H1 (cell line): ENCODE measurements at regions not wholly inside any gene's neighbourhood (a gene's known extent, or its start where the extent isn't known, plus 50 kb on each side); places are given as distances from the start of the nearest gene placed in this dataset.

Experiments
- CTCF ChIA-PET: fragments of 300-600 bp; sonication (Branson Sonifier 250); formaldehyde crosslinking; loops from one replicate; lab custom pipeline; 2021; ENCODE audit not compliant: partially characterized antibody; lab: Charles Lee
- POLR2A ChIA-PET: fragments of 300-600 bp; sonication (Branson Sonifier 250); formaldehyde crosslinking; loops from one replicate; lab custom pipeline; 2021; ENCODE audit warnings: inconsistent platforms; ENCODE audit not compliant: partially characterized antibody; lab: Charles Lee
- DNase-seq, 2 experiments: peaks; one replicate each; pipeline versions ENCODE4 v3.0.0 to v3.0.0-alpha.2; 2010 to 2022; ENCODE audit warnings: low spot score in 2 of 2, low read depth in 1 of 2, mixed read lengths in 1 of 2
- FAIRE-seq: peaks from 2 replicates; lab custom pipeline; 2011; peaks lifted over from hg19 to GRCh38; lab: Jason Lieb, UNC
- H2AFZ ChIP-seq: 2 replicates; pipeline ENCODE4 v1.8.1; 2012; ENCODE audit warnings: low read length, inconsistent platforms
- H2AK5ac ChIP-seq: 2 replicates; pipeline ENCODE4 v1.6.1; 2013; ENCODE audit warnings: low read depth, low read length
- H2BK120ac ChIP-seq: replicated peaks from 2 replicates; pipeline ENCODE3; 2013; ENCODE audit warnings: low read depth, low read length, inconsistent platforms
- H2BK12ac ChIP-seq: 2 replicates; pipeline ENCODE4 v1.6.1; 2013; ENCODE audit warnings: low read depth, low read length
- H2BK15ac ChIP-seq: 2 replicates; pipeline ENCODE4 v1.6.1; 2013; ENCODE audit warnings: low read length
- H2BK20ac ChIP-seq: 2 replicates; pipeline ENCODE4 v1.6.1; 2013; ENCODE audit warnings: low read length
- H2BK5ac ChIP-seq: 2 replicates; pipeline ENCODE4 v1.6.1; 2013; ENCODE audit warnings: low read depth, low read length
- H3K14ac ChIP-seq: 2 replicates; pipeline ENCODE4 v1.6.1; 2013; ENCODE audit warnings: inconsistent platforms; ENCODE audit not compliant: insufficient read length
- H3K18ac ChIP-seq: 2 replicates; pipeline ENCODE4 v1.6.1; 2013; ENCODE audit warnings: low read length; ENCODE audit errors: extremely low read depth
- H3K23ac ChIP-seq: 2 replicates; pipeline ENCODE4 v1.6.1; 2013; ENCODE audit warnings: inconsistent platforms; ENCODE audit not compliant: insufficient read length
- H3K23me2 ChIP-seq: 2 replicates; pipeline ENCODE4 v1.6.1; 2013; ENCODE audit warnings: low read depth, low read length
- H3K27ac ChIP-seq: 2 replicates; pipeline ENCODE4 v1.6.1; 2011; ENCODE audit warnings: low read depth, low read length, inconsistent platforms
- H3K27me3 ChIP-seq, 4 experiments: replicated peaks in 1 of 4; 1 replicate in 1 of 4; 2 replicates in 3 of 4; pipeline versions ENCODE4 v1.6.1 to v1.8.1; 2011 to 2013; ENCODE audit warnings: low read length in 3 of 4, mild to moderate bottlenecking in 3 of 4, inconsistent platforms in 2 of 4, mixed read lengths in 2 of 4, moderate library complexity in 1 of 4; ENCODE audit not compliant: control insufficient read depth in 3 of 4, insufficient read depth in 3 of 4; ENCODE audit errors: extremely low read depth in 1 of 4
- H3K36me3 ChIP-seq, 4 experiments: 2 replicates each; pipeline versions ENCODE4 v1.6.1 to v1.8.1; 2011 to 2013; ENCODE audit warnings: mild to moderate bottlenecking in 4 of 4, low read length in 3 of 4, moderate library complexity in 2 of 4, control low read depth in 1 of 4, inconsistent platforms in 1 of 4; ENCODE audit not compliant: insufficient read depth in 4 of 4, control insufficient read depth in 2 of 4
- H3K4ac ChIP-seq: replicated peaks from 2 replicates; pipeline ENCODE3; 2013; ENCODE audit warnings: low read length, low read depth, mixed read lengths, inconsistent platforms; ENCODE audit not compliant: insufficient read length
- H3K4me1 ChIP-seq, 4 experiments: replicated peaks in 1 of 4; 1 replicate in 1 of 4; 2 replicates in 3 of 4; pipeline versions ENCODE4 v1.6.1 to v1.8.1; 2011 to 2013; ENCODE audit warnings: low read length in 3 of 4, inconsistent platforms in 2 of 4, mixed read lengths in 1 of 4; ENCODE audit not compliant: insufficient read depth in 4 of 4, control insufficient read depth in 3 of 4
- H3K4me2 ChIP-seq, 2 experiments: 2 replicates each; pipeline versions ENCODE4 v1.6.1 to v1.8.1; 2011 to 2013; ENCODE audit warnings: low read depth in 2 of 2, low read length in 2 of 2, control low read depth in 1 of 2, inconsistent platforms in 1 of 2, mild to moderate bottlenecking in 1 of 2; ENCODE audit not compliant: insufficient read depth in 1 of 2
- H3K4me3 ChIP-seq, 4 experiments: fragments of 200-600, 300-600 bp in 1 of 4; sonication (generic), shearing (Covaris generic), sonication (Bioruptor Twin) in 1 of 4; 2 replicates each; pipeline versions ENCODE4 v1.5.1 to v1.8.1; 2011 to 2016; ENCODE audit warnings: low read length in 4 of 4, low read depth in 3 of 4, control low read depth in 2 of 4, inconsistent platforms in 2 of 4, mild to moderate bottlenecking in 2 of 4, mixed read lengths in 1 of 4, moderate library complexity in 1 of 4; ENCODE audit not compliant: insufficient read depth in 2 of 4; ENCODE audit errors: extremely low read depth in 1 of 4
- H3K56ac ChIP-seq: replicated peaks from 2 replicates; pipeline ENCODE3; 2013; ENCODE audit warnings: low read depth, mild to moderate bottlenecking, mixed read lengths, low read length, inconsistent platforms; ENCODE audit not compliant: insufficient read length
- H3K79me1 ChIP-seq: 2 replicates; pipeline ENCODE4 v1.6.1; 2013; ENCODE audit warnings: low read depth, low read length, control low read depth
- H3K79me2 ChIP-seq, 2 experiments: 2 replicates each; pipeline versions ENCODE4 v1.6.1 to v1.8.1; 2012 to 2013; ENCODE audit warnings: low read length in 2 of 2, mild to moderate bottlenecking in 2 of 2, inconsistent platforms in 1 of 2; ENCODE audit not compliant: insufficient read depth in 2 of 2, control insufficient read depth in 1 of 2
- H3K9ac ChIP-seq, 4 experiments: replicated peaks in 1 of 4; 1 replicate in 1 of 4; 2 replicates in 3 of 4; pipeline versions ENCODE4 v1.6.1 to v1.8.1; 2011 to 2013; ENCODE audit warnings: low read depth in 3 of 4, low read length in 3 of 4, control low read depth in 2 of 4, mild to moderate bottlenecking in 2 of 4, moderate library complexity in 2 of 4, inconsistent platforms in 1 of 4; ENCODE audit errors: extremely low read depth in 1 of 4
- H3K9me3 ChIP-seq, 2 experiments: 2 replicates each; pipeline versions ENCODE4 v1.6.1 to v1.8.1; 2012 to 2013; ENCODE audit warnings: mild to moderate bottlenecking in 2 of 2, moderate library complexity in 2 of 2, control low read depth in 1 of 2, inconsistent platforms in 1 of 2, low read depth in 1 of 2, low read length in 1 of 2, mixed read lengths in 1 of 2; ENCODE audit not compliant: insufficient read depth in 2 of 2
- H4K20me1 ChIP-seq, 2 experiments: replicated peaks in 1 of 2; 2 replicates each; pipeline versions ENCODE3 to v1.8.1; 2011 to 2013; ENCODE audit warnings: inconsistent platforms in 2 of 2, low read length in 2 of 2, mild to moderate bottlenecking in 1 of 2; ENCODE audit not compliant: insufficient read depth in 2 of 2, control insufficient read depth in 1 of 2
- H4K5ac ChIP-seq: 2 replicates; pipeline ENCODE4 v1.6.1; 2013; ENCODE audit warnings: low read length, low read depth, mixed read lengths, inconsistent platforms; ENCODE audit not compliant: insufficient read length
- H4K8ac ChIP-seq: 2 replicates; pipeline ENCODE4 v1.8.0; 2013; ENCODE audit warnings: mild to moderate bottlenecking, moderate library complexity, low read length, inconsistent platforms; ENCODE audit not compliant: insufficient read depth; ENCODE audit errors: extremely low read depth
- H4K91ac ChIP-seq: replicated peaks from 2 replicates; pipeline ENCODE3; 2013; ENCODE audit warnings: low read length, mixed read lengths, inconsistent platforms; ENCODE audit not compliant: insufficient read length
- CBX5 ChIP-seq: fragments of 300-800, 300-1000 bp; sonication (generic); IDR thresholded peaks from 2 replicates; pipeline ENCODE4 v1.7.1; 2016; ENCODE audit warnings: antibody characterized with exemption, low read length, low read depth
- CHD1 ChIP-seq: IDR thresholded peaks from 2 replicates; pipeline ENCODE4 v1.6.1; 2012; ENCODE audit warnings: low read depth, low read length, improper control_type of control experiment
- EZH2 ChIP-seq: fragments of 200-600 bp; sonication (generic); IDR thresholded peaks from 2 replicates; pipeline ENCODE4 v1.7.1; 2012; ENCODE audit warnings: low read depth, mild to moderate bottlenecking, moderate library complexity, low read length, inconsistent platforms; ENCODE audit not compliant: severe bottlenecking
- GABPA ChIP-seq: IDR thresholded peaks from 2 replicates; pipeline ENCODE4 v1.6.1; 2011; ENCODE audit warnings: mild to moderate bottlenecking, low read length, moderate library complexity, borderline replicate concordance; ENCODE audit not compliant: insufficient read depth
- JUN ChIP-seq: IDR thresholded peaks from 2 replicates; pipeline ENCODE4 v1.6.1; 2011; ENCODE audit warnings: low read depth, mild to moderate bottlenecking, improper control_type of control experiment, low read length
- KDM1A ChIP-seq: fragments of 200-600, 300-600 bp; sonication (generic); IDR thresholded peaks from 2 replicates; pipeline ENCODE4 v1.7.1; 2016; ENCODE audit warnings: mild to moderate bottlenecking, low read length, borderline replicate concordance
- PHF8 ChIP-seq: fragments of 200-600 bp; sonication (generic); conservative IDR thresholded peaks from 2 replicates; pipeline ENCODE4 v1.7.1; 2012; ENCODE audit warnings: low read depth, mild to moderate bottlenecking, inconsistent platforms, low read length, moderate library complexity
- POLR2A ChIP-seq, 2 experiments: IDR thresholded peaks; 1 replicate in 1 of 2; 2 replicates in 1 of 2; pipeline ENCODE4 v1.6.1; 2011; ENCODE audit warnings: low read depth in 2 of 2, low read length in 2 of 2, mild to moderate bottlenecking in 2 of 2; ENCODE audit errors: control extremely low read depth in 1 of 2
- POLR2AphosphoS5 ChIP-seq: IDR thresholded peaks from 2 replicates; pipeline ENCODE4 v1.6.1; 2011; ENCODE audit warnings: low read depth, low read length
- RBBP5 ChIP-seq: IDR thresholded peaks from 2 replicates; pipeline ENCODE4 v1.7.1; 2012; ENCODE audit warnings: low read depth, mild to moderate bottlenecking, inconsistent platforms, low read length, moderate library complexity, borderline replicate concordance
- SIN3A ChIP-seq, 2 experiments: IDR thresholded peaks in 1 of 2; conservative IDR thresholded peaks in 1 of 2; 2 replicates each; pipeline ENCODE4 v1.6.1; 2011 to 2012; ENCODE audit warnings: low read length in 2 of 2, improper control_type of control experiment in 1 of 2, low read depth in 1 of 2, mild to moderate bottlenecking in 1 of 2
- SIRT6 ChIP-seq: IDR thresholded peaks from one replicate; pipeline ENCODE4 v1.7.1; 2012; ENCODE audit warnings: low read length, inconsistent platforms
- SUZ12 ChIP-seq: fragments of 200-600 bp; sonication (generic); IDR thresholded peaks from 2 replicates; pipeline ENCODE4 v1.6.1; 2012; ENCODE audit warnings: mild to moderate bottlenecking, inconsistent platforms, low read length, moderate library complexity, mixed read lengths
- USF2 ChIP-seq: IDR thresholded peaks from 2 replicates; pipeline ENCODE4 v1.6.1; 2011; ENCODE audit warnings: low read length, improper control_type of control experiment
- YY1 ChIP-seq: IDR thresholded peaks from 2 replicates; pipeline ENCODE4 v1.6.1; 2011; ENCODE audit warnings: low read depth, mild to moderate bottlenecking, low read length
- WGBS, 2 experiments: shearing (Covaris generic) in 1 of 2; methylation state at CpG; one replicate each; pipeline versions ENCODE4 v1.1.6 to v1.1.7; 2013 to 2015; ENCODE audit warnings: low lambda C conversion rate in 2 of 2, mixed read lengths in 2 of 2, inconsistent platforms in 1 of 2, low coverage in 1 of 2, missing lambda C conversion rate in 1 of 2; ENCODE audit not compliant: insufficient replicate concordance in 2 of 2, insufficient coverage in 1 of 2, insufficient read length in 1 of 2; ENCODE audit errors: extremely low coverage in 1 of 2, missing lambda C conversion rate in 1 of 2; 5-methylcytosine and 5-hydroxymethylcytosine counted together

GRCh38 chr7:80279760-80280159 lies 145.1 kb downstream of the GNAI1 start:
- no peak for FAIRE-seq
- Histone ChIP-seq H2BK120ac (no peak overlapping the region), H3K79me2 (no peaks in the 10 kb centered on the region), H3K56ac (no peak overlapping the region), H3K79me1 (no peaks in the 10 kb centered on the region), H3K4me2 (no peak overlapping the region), H3K14ac (no peak overlapping the region), H4K8ac (no peak overlapping the region), H3K18ac (no peak overlapping the region), H2BK12ac (no peak overlapping the region), H4K91ac (no peak overlapping the region), H3K4ac (no peak overlapping the region), H3K23me2 (no peaks in the 10 kb centered on the region), H2AFZ (no peak overlapping the region), H2AK5ac (no peak overlapping the region), H3K27me3 (no peaks in the 10 kb centered on the region), H3K9ac (no peak overlapping the region), H3K9me3 (no peaks in the 10 kb centered on the region), H2BK5ac (no peak overlapping the region), H2BK15ac (no peak overlapping the region), H2BK20ac (no peak overlapping the region), H3K4me1 (no peaks in the 10 kb centered on the region), H3K23ac (no peak overlapping the region), H3K27ac (no peak overlapping the region), H3K36me3 (no peaks in the 10 kb centered on the region), H4K5ac (no peak overlapping the region), H3K4me3 (no peak overlapping the region), H4K20me1 (no peaks in the 10 kb centered on the region)
- 87% methylated on average over 5 of the region's 5 CpGs; no CpG with 5 or more reads in 1 of the 2 experiments for WGBS, 2 experiments
- DNase-seq, result no peak
- ChIA-PET POLR2A (no interaction called here), CTCF (interaction anchor here (0.8 kb wide), 1 partner anchor 290 kb away, joined by 3 read pairs; no protein-coding TSS in a partner anchor)
- no peak for TF ChIP-seq POLR2A (IDR thresholded peaks at IDR 0.05; ENCODE audit: control extremely low read depth in 1 of 2, low read depth in 2 of 2, low read length in 2 of 2)
- TF ChIP-seq KDM1A, result no peak
- TF ChIP-seq SIRT6, result no peak
- TF ChIP-seq RBBP5, result no peak
- TF ChIP-seq USF2, result no peak
- no peak for TF ChIP-seq CBX5
- no peak for TF ChIP-seq YY1
- TF ChIP-seq SUZ12, result no peak
- no peak for TF ChIP-seq JUN
- TF ChIP-seq PHF8, result no peak
- no peak for TF ChIP-seq EZH2
- no peak for TF ChIP-seq CHD1
- TF ChIP-seq GABPA, result no peak
- no peak for TF ChIP-seq SIN3A (conservative IDR thresholded peaks at IDR 0.05 in 1 of 2, IDR thresholded peaks at IDR 0.05 in 1 of 2; ENCODE audit: low read depth in 1 of 2, low read length in 2 of 2)
- TF ChIP-seq POLR2AphosphoS5, result no peak
